AG04449 (cell line): ENCODE measurements at regions not wholly inside any gene's neighbourhood (a gene's known extent, or its start where the extent isn't known, plus 50 kb on each side); places are given as distances from the start of the nearest gene placed in this dataset.

ENCODE experiments used
- CTCF ChIA-PET: fragments of 350-600 bp; formaldehyde crosslinking; extraction: SDS; loops from one replicate; lab custom pipeline; 2021; ENCODE audit warnings: antibody characterized with exemption; lab: Yijun Ruan, JAX
- POLR2A ChIA-PET: fragments of 400-600, 350-600 bp; formaldehyde crosslinking; extraction: SDS; loops from one replicate; lab custom pipeline; 2020; ENCODE audit warnings: antibody characterized with exemption, inconsistent platforms; lab: Yijun Ruan, JAX
- DNase-seq: peaks from one replicate; pipeline ENCODE4 v3.0.0-alpha.2; 2010; ENCODE audit warnings: low read depth, low spot score
- H3K4me3 ChIP-seq: 2 replicates; pipeline ENCODE4 v1.5.1; 2011; ENCODE audit warnings: low read depth, mild to moderate bottlenecking, control low read depth, low read length
- TF ChIP-seq, protein P1 (sequence below): IDR thresholded peaks from one replicate; pipeline ENCODE4 v1.5.1; 2011; ENCODE audit warnings: mild to moderate bottlenecking, moderate library complexity, low read length, control low read depth, inconsistent platforms; ENCODE audit not compliant: insufficient read depth; ENCODE audit errors: missing control alignments

DNA sequence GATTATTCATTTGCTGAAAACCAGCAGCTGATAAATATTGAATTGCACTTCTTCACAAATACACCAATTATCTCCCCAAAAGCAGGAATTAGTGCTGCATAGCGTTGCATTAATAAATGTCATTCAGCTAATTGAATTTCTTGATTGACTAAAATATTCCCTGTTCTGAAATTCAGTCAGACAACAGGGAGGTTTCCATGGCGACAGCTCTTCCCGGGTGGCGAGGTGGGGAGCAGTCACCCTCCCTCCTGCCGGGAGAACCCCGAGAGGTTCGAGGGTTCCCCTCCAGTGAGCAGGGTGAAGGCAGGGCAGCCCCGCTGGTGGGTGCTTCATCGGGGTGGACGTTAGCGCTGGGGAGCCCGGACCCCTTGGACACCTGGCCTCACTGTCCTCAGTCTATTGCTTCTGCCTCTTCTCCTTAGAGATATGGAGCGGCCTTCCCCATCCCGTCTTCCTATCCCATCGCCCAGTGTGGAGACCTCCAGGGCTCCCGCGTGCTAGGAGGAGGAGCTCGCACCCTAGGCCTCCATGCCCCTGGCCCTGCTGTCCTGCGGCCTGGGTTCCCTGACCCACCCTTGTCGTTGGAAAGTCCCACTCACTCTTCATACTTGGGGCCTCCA lies 983.5 kb downstream of the BRD1 start:
- CTCF ChIA-PET = no interaction called here
- POLR2A ChIA-PET = no interaction called here
- DNase-seq = no peak
- TF ChIP-seq, protein P1, sequence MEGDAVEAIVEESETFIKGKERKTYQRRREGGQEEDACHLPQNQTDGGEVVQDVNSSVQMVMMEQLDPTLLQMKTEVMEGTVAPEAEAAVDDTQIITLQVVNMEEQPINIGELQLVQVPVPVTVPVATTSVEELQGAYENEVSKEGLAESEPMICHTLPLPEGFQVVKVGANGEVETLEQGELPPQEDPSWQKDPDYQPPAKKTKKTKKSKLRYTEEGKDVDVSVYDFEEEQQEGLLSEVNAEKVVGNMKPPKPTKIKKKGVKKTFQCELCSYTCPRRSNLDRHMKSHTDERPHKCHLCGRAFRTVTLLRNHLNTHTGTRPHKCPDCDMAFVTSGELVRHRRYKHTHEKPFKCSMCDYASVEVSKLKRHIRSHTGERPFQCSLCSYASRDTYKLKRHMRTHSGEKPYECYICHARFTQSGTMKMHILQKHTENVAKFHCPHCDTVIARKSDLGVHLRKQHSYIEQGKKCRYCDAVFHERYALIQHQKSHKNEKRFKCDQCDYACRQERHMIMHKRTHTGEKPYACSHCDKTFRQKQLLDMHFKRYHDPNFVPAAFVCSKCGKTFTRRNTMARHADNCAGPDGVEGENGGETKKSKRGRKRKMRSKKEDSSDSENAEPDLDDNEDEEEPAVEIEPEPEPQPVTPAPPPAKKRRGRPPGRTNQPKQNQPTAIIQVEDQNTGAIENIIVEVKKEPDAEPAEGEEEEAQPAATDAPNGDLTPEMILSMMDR = no peak
- no peak overlapping the region for H3K4me3 ChIP-seq

DNA sequence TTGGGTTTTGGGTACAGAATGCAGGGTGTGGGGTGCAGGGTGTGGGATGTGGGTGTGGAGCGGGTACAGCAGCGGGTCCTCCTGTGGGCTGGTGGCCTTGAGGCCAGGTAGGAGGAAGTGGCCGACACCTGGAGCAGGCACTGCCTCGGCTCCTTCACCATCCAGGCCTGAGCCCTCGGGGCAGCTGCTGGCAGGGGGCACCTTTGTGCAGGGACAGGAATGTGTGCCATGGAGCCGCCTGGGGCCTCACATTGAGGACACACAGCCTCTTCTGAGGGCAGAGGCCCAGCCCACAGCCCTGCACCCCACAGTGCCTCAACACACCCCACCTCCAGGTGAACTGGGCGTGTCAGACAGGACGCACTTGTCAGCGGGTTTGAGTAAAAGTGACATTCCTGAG lies 984.0 kb downstream of the BRD1 start:
- DNase-seq = no peak
- CTCF ChIA-PET = no interaction called here
- TF ChIP-seq, protein P1 = no peak
- no peak overlapping the region for H3K4me3 ChIP-seq
- POLR2A ChIA-PET = no interaction called here

DNA sequence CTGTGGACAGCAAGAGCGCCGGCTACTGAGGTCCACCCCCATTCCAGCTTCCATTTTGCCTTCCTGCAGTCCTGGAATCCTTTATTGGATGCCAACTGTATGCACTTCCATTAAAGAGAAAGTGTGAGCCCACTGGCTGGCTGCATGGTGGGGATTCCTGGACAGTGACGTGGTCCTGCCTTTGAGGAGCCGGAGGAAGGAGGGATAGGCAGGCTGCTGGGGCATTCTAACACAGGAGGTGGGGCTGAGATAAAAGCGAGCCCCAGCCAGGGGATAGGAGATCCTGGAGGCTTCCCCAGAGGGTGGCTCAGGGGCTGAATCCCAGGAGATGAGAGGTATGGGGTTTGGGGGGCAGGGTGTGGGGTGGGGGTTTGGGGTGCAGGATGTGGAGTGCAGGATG lies 984.7 kb downstream of the BRD1 start:
- POLR2A ChIA-PET = no interaction called here
- no peak for DNase-seq
- CTCF ChIA-PET = no interaction called here
- TF ChIP-seq, protein P1 = no peak
- no peak overlapping the region for H3K4me3 ChIP-seq

DNA sequence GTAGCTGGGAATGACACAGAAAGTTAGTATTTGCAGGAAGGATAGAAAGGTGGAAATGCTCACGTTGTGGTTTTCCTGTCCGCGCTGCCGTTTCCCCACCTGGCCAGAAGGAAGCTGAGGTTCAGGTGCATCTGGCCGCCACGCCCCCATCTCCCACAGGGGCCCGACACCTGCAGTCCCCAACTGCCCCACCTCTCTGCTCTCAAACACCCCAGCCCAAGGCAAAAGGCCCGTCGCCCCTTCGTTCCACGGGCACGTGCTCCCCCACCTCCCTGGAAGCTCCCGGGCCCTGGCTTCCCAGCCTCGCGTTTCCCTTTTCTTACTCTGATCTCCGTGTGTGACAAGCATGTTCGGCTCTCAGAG lies 985.1 kb downstream of the BRD1 start:
- CTCF ChIA-PET = no interaction called here
- POLR2A ChIA-PET = no interaction called here
- no peak for DNase-seq

DNA sequence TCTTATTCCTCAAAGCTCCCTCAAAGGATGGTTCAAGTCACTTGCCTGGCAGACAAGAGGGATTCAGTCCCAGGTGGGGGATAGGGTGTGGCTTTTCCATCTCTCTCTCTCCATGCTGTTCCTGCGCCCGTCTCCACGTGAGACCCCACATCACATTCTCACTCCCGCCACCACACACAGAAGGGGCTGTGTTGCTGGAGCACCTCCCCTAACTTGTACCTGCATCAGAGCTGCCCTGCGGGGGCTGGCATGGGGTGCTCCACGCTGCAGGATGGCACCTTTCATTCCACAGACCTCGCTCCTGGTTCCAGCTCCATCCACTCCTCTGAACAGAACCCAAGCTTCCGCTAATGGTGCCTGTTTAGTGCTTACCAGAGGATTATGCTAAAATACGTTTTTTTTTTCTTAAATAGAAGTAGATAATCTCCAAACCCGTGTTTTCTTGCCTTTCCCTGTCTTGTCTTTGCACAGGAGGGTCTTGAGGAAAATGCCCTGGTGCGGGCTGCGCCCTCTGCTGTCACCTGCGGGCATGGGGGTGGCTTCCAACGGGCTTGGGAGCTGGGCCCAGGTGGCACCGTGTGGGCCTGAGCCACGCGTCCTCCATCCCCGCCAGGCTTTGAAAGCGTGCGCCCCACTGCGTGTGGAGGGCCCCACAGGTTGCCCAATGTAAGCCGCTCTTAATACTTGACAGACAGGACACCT lies 985.6 kb downstream of the BRD1 start:
- ChIA-PET POLR2A (no interaction called here), CTCF (no interaction called here)
- no peak for DNase-seq
- H3K4me3 ChIP-seq = no peak overlapping the region
- TF ChIP-seq, protein P1 = no peak

More for the DNA sequence above, 985.1 kb downstream of the BRD1 start:
- TF ChIP-seq, protein P1 = no peak
- H3K4me3 ChIP-seq = no peak overlapping the region

DNA sequence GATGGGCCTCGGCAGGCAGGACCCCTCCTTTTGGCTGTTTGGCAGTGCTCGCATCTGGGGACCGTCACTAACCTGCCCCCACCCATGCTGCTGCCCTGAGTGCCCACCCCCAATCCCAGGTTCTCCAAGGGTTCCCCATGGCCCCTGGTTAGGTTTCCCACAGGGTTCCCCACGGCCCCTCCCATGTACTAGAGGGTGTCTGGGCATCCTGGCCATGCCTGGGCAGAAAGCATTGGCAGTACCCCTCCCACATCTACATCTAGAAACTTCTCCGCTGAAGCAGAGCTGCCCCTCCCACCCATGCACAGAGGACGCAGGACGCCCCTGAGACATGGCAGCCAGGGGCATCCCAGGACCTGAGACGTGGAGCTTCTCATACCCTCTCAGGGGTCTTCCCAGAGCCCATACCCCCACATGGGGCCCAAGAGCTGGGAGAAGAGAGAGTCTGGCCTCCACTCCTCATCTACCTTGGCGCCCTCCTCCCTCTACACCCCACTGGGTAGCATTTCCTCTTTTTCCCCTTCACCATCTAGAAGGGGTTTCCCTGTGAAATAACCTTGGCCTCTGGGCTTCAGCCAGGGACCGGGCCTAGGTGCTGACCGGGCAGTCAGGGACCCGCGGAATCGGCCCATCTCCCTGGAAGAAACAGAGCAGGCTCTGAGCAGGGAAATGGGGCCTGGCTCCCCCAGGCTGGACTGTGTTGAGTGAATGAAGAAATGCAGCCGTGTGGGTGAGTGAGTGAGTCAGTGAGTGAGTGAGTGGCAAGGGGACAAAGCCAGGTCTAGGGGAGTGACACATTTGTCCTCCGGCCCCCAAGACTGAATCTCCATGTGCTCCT lies 987.3 kb downstream of the BRD1 start:
- DNase-seq = no peak
- TF ChIP-seq, protein P1 = no peak
- POLR2A ChIA-PET = no interaction called here
- CTCF ChIA-PET = no interaction called here
- H3K4me3 ChIP-seq = no peak overlapping the region
